NT2/D1 (cell line): ENCODE measurements at regions not wholly inside any gene's neighbourhood (a gene's known extent, or its start where the extent isn't known, plus 50 kb on each side); places are given as distances from the start of the nearest gene placed in this dataset.

Experiments used
- SUZ12 ChIP-seq: IDR thresholded peaks from 2 replicates; pipeline ENCODE4 v1.6.1; 2011; ENCODE audit not compliant: insufficient read length, insufficient read depth; ENCODE audit errors: extremely low read depth
- YY1 ChIP-seq: IDR thresholded peaks from 2 replicates; pipeline ENCODE4 v1.6.1; 2011; ENCODE audit not compliant: insufficient read length, insufficient read depth
- ZNF274 ChIP-seq: IDR thresholded peaks from 2 replicates; pipeline ENCODE4 v1.6.1; 2011; ENCODE audit warnings: mild to moderate bottlenecking, low read depth, low read length

DNA sequence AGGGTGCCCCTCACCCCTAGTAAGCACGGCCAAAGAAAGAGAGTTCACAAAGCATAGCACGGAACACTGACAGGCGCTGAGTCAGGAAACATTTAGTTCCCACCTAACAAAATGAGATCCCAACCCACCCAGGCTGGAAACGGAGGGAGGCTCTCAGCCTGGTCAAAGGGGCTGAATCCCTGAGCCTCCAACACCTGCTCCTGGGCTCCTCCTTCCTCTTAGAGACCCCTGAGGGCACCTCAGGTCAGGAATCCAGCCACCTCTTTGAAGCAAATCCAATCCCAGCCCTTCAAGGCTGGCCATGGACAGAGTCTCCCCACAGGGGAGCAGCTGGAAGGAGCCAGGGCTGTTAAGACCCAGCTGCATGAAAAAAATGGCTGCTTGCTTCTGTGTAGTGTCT lies 154.4 kb upstream of the HES1 start:
- TF ChIP-seq YY1 (no peak), ZNF274 (no peak), SUZ12 (no peak)
